ENCODE measurements at regions not wholly inside any gene's neighbourhood (a gene's known extent, or its start where the extent isn't known, plus 50 kb on each side); places are given as distances from the start of the nearest gene placed in this dataset.

- DNase-seq (ENCODE audit: low spot score) (no peak), FAIRE-seq (no peak), ATAC-seq (no peak)
- H3K4me2 ChIP-seq (ENCODE audit: low read depth, low read length), result no peak overlapping the region
- no peak overlapping the region for H3K9ac ChIP-seq (ENCODE audit: insufficient read depth, low read depth, low read length)
- no peaks in the 10 kb centered on the region for H3K9me3 ChIP-seq (ENCODE audit: low read length)
- peaks cover 10% of the 10 kb centered on the region for H3K4me1 ChIP-seq (ENCODE audit: insufficient read depth, low read length)
- 29% methylated on average over 4 of the region's 4 CpGs for WGBS (ENCODE audit: low lambda C conversion rate)
- H3K4me3 ChIP-seq (replicated peaks in 1 of 3; ENCODE audit: insufficient read depth in 1 of 3, low read depth in 2 of 3, low read length in 3 of 3), result no peak overlapping the region
- POLR2A ChIA-PET, result no interaction called here
- no peaks in the 10 kb centered on the region for H3K79me2 ChIP-seq (ENCODE audit: insufficient read depth, low read length)
- no peak overlapping the region for H2AFZ ChIP-seq (ENCODE audit: low read length)
- intact Hi-C loops (cut with micrococcal nuclease; ENCODE audit: unreplicated experiment) (no loop called here), in situ Hi-C loops (cut with HindIII; ENCODE audit: extremely low pct_ligation_motif_present, low pct_unique_long_range_greater_than_20kb) (no loop called here)
- TF ChIP-seq ZNF724P (CRISPR knock-in tag; IDR thresholded peaks at IDR 0.05; ENCODE audit: borderline replicate concordance) (no peak), U2AF1 (optimal IDR thresholded peaks at IDR 0.05; ENCODE audit: low read depth, low read length) (no peak), HMGXB4 (CRISPR knock-in tag; IDR thresholded peaks at IDR 0.05; ENCODE audit: borderline replicate concordance in 1 of 2, low read depth in 1 of 2) (no peak), ZNF660 (CRISPR knock-in tag; IDR thresholded peaks at IDR 0.05; ENCODE audit: borderline replicate concordance, low read depth) (no peak), SMARCC2 (IDR thresholded peaks at IDR 0.05) (no peak), ZNF549 (CRISPR knock-in tag; IDR thresholded peaks at IDR 0.05) (no peak), ZNF562 (CRISPR knock-in tag; IDR thresholded peaks at IDR 0.05; ENCODE audit: borderline replicate concordance) (no peak), PTBP1 (IDR thresholded peaks at IDR 0.05; ENCODE audit: low read depth, low read length, poor library complexity, severe bottlenecking) (no peak), NCOA5 (CRISPR knock-in tag; IDR thresholded peaks at IDR 0.05) (no peak)
- no peak overlapping the region for H3K27ac ChIP-seq (ENCODE audit: extremely low read length, insufficient read depth, low read length)
- CTCF ChIA-PET (ENCODE audit: low intra/inter-chr PET ratio, low total read pairs), result no interaction called here
- H4K20me1 ChIP-seq (ENCODE audit: insufficient read depth, low read length), result no peaks in the 10 kb centered on the region
- no peaks in the 10 kb centered on the region for H3K36me3 ChIP-seq (replicated peaks in 1 of 2; ENCODE audit: control insufficient read depth in 1 of 2, insufficient read depth in 2 of 2, low read length in 2 of 2)
- BruUV-seq (replicated peaks), result no TSS peak
- no peaks in the 10 kb centered on the region for H3K27me3 ChIP-seq (ENCODE audit: control insufficient read depth in 1 of 2, insufficient read depth in 2 of 2, low read length in 2 of 2)
Observed at GRCh38 chr10:123222832-123223231, 68.6 kb downstream of the BUB3 start.

All from HepG2 (cell line).